G401 (cell line): ENCODE measurements at regions not wholly inside any gene's neighbourhood (a gene's known extent, or its start where the extent isn't known, plus 50 kb on each side); places are given as distances from the start of the nearest gene placed in this dataset.
"Not testable (repeated sequence)": the region's sequence is repeated elsewhere in the genome, so short reads cannot be mapped to it uniquely, and the experiment has no call there.

Experiments used
- DNase-seq: peaks from one replicate; pipeline ENCODE4 v3.0.0-alpha.2; 2015; ENCODE audit warnings: low spot score
- in situ Hi-C: cut with HindIII; loops from 2 replicates; pipeline ENCODE4 v1.10.0; 2016; ENCODE audit warnings: low sequenced_read_pairs, mixed read lengths

GRCh38 chr3:193911784-193912340, 224.1 kb upstream of the HES1 start:
- DNase-seq = no peak
- in situ Hi-C loops = no loop called here

- DNase-seq = no peak
- in situ Hi-C loops = no loop called here
Observed at GRCh38 chr3:193912621-193913178, 223.2 kb upstream of the HES1 start.

GRCh38 chr3:193914602-193915001, 221.3 kb upstream of the HES1 start:
- DNase-seq = no peak
- in situ Hi-C loops = no loop called here

- in situ Hi-C loops = no loop called here
- DNase-seq = no peak
Observed at GRCh38 chr3:193915099-193915498, 220.8 kb upstream of the HES1 start.

GRCh38 chr3:193915613-193916012, 220.3 kb upstream of the HES1 start:
- no peak for DNase-seq
- in situ Hi-C loops = no loop called here

- in situ Hi-C loops = no loop called here
- DNase-seq = no peak
Observed at GRCh38 chr3:193917158-193917557, 218.8 kb upstream of the HES1 start.

GRCh38 chr3:193921465-193921864, 214.5 kb upstream of the HES1 start:
- in situ Hi-C loops = no loop called here
- no peak for DNase-seq

GRCh38 chr3:193922034-193922774, 213.7 kb upstream of the HES1 start:
- in situ Hi-C loops = no loop called here

GRCh38 chr3:193923958-193924357, 212.0 kb upstream of the HES1 start:
- DNase-seq, in situ Hi-C loops: not testable (repeated sequence)

More at GRCh38 chr3:193922034-193922774, 213.7 kb upstream of the HES1 start:
- DNase-seq = no peak

- DNase-seq, in situ Hi-C loops: not testable (repeated sequence)
Observed at GRCh38 chr3:193926071-193926470, 209.9 kb upstream of the HES1 start.

GRCh38 chr3:193927413-193928206, 208.3 kb upstream of the HES1 start:
- DNase-seq, in situ Hi-C loops: not testable (repeated sequence)

GRCh38 chr3:193928354-193929209, 207.4 kb upstream of the HES1 start:
- in situ Hi-C loops = no loop called here
- DNase-seq = no peak

- no peak for DNase-seq
- in situ Hi-C loops = no loop called here
Observed at GRCh38 chr3:193929373-193929772, 206.6 kb upstream of the HES1 start.

- no peak for DNase-seq
- in situ Hi-C loops = no loop called here
Observed at GRCh38 chr3:193929921-193930646, 205.9 kb upstream of the HES1 start.

- in situ Hi-C loops = no loop called here
- DNase-seq = no peak
Observed at GRCh38 chr3:193932136-193932535, 203.8 kb upstream of the HES1 start.

- in situ Hi-C loops = no loop called here
- DNase-seq = no peak
Observed at GRCh38 chr3:193932576-193932975, 203.4 kb upstream of the HES1 start.

GRCh38 chr3:193933451-193933850, 202.5 kb upstream of the HES1 start:
- no peak for DNase-seq
- in situ Hi-C loops = no loop called here

GRCh38 chr3:193935916-193936315, 200.0 kb upstream of the HES1 start:
- in situ Hi-C loops = no loop called here
- DNase-seq = no peak
